Activated T-cell treated with anti-CD3 and anti-CD28 coated beads for 1 hour (primary cell): ENCODE measurements at regions not wholly inside any gene's neighbourhood (a gene's known extent, or its start where the extent isn't known, plus 50 kb on each side); places are given as distances from the start of the nearest gene placed in this dataset.

Source experiments
- DNase-seq: peaks from one replicate; pipeline ENCODE4 v3.0.0-alpha.2; 2020; ENCODE audit warnings: low read depth

- no peak for DNase-seq
Measured at GRCh38 chr9:16342246-16343020, 528.0 kb downstream of the BNC2 start.

DNA sequence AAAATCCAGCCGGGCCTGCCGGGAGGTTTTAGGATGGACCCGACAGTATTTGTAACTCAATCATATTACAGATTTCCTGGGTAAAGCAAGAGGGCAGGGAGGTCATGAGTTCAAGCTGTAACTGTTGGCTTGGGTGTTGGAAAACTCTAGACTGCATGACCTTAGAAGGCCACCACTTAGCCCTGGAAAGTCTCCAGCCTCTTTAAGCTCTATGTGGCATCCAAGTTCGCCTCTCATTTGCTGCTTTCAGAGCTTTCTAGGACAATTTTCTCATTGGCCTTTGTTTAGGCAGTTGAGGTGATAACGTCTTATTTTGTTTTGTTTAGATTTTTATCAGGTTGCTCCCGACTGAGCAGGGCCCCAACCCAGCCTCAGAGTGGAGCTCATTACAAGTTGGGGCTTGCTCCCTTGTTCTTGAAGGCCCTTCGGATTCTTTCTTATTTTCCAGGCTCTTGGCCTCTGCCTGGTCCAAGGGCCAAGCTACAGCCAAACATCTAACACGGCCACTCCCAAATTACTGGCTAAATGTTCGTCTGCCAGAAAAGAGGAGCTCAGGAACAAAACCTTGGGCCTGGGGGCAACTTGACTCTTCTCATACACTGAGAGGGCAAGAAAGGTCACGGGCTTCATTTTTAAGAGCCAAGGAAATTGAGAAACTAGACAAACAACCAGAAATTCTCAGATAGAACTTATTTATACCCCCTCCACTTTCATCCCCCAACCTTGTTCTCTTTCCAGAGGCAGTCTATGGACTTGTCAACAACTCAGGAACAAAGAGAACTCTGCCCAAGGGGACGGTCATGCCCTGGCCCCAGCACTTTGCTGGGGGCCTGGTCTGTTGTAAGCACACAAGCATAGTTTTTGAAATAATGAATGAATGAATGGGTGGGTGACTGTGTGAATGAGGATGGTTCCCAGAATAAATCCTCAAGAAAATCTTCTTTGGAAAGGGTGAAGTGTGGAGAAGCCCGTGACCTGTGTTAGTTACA, 526.9 kb downstream of the BNC2 start:
- DNase-seq: no peak

DNA sequence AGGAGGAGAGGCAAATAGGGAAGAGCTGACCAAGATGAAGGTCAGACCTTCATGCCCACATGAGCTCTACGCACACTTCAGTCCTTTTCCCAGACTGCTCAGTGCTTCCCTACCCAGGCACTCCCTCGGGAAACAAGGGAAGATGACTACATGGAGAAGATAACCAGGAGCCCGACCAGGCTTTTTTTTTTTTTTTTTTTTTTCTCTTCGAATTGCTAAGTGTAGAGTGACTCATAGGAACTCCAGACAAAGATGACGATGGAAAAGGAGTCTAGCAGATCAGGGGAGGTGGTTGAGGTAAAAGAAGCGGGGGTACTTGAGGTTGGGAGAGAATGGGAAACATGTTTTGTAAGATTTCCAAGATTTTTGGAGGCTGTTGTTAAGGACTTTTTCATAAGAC, 526.1 kb downstream of the BNC2 start:
- DNase-seq: no peak

DNA sequence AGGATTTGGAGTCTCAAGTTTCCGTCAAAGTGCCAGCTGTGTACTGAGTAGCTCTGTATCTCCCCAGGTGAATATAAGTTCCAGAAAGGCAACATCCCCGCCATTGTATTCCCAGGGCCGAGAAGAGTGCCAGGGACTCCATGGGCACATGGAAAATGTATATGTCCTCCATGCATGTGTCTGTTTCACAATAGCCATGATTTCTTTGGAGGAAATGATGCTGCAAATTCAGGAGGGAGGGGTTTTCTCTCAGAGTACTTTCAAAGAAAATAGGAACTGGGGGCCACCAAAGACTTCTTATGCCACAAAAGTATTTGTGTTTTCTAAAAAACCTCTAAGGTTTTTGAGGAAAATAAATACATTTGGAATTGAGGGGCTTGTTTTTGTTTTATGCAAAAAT, 524.6 kb downstream of the BNC2 start:
- DNase-seq: no peak

GRCh38 chr9:16347886-16348285, 522.6 kb downstream of the BNC2 start:
- DNase-seq: no peak

GRCh38 chr9:16348531-16348930, 521.9 kb downstream of the BNC2 start:
- DNase-seq: no peak

DNA sequence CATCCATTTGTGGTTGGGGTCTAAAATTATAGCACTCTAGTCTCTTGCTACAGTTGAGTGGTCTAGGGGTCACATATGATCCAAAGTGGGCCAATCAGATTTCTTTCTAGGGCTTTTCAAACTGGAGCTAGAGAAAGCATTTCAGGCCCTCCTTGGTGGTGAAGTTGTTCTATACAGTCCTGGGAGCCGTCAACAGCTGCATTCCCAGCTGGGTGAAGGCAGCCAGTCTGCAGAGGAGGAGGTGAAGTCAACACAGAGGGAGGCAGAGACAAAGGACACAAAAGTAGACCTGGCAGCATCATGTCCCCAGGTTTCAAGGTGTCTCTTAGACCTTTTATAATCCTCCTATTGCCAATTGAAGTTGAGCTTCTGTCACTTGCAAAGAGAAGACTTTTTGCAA, 518.2 kb downstream of the BNC2 start:
- no peak for DNase-seq

DNA sequence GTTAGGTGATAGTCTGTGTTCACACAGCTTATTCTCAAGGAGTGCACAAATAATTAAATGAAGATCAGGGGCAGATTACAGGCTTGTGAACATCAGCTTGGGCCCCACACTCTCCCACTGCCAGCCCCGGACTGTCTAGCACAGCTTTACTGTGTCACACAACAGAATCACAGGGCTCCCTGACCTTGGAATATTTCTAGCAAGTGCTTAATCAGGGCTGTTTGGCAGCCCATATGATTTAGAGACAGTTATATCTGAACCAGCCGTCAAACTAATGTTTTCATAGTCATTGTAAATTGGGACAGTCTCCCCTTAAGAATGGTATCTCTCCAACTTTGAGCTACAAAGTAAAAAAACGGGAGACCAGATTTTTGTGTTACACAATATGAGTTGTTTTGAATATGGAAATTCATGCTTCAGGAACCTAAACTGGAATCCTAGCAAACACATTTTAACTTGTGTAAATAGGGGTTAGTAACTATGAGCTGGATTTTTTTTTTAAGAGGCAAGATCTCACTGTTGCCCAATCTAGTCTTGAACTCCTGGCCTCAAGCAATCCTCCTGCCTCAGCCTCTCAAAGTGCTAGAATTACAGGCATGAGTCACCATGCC, 517.6 kb downstream of the BNC2 start:
- no peak for DNase-seq

DNA sequence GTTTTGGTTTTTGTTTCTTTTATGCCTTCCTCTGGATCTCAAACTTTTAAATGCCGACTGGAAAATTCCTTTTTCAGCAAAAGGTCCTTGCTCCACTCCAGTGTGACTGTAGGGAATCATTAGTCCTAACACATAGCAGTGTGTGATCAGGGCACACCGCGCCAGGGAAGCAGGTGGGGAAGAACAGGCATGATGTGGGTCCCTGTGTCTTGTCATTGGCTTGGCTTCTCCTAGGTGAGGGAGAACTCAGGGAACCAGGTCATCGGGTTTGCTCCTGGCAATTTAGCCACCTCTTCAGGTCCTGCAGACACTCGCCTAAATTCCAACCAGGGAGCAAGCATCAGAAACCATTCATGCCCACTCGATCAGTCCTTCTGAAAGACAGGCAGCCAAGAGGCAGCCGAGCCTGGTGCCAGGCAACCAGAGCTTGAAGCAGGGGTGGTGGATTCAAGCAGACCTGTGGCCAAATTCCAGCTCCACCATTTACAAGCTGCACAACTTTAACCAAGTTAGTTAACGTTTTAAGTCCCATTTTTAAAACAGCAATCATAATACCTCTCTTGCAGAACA, 514.2 kb downstream of the BNC2 start:
- no peak for DNase-seq

DNA sequence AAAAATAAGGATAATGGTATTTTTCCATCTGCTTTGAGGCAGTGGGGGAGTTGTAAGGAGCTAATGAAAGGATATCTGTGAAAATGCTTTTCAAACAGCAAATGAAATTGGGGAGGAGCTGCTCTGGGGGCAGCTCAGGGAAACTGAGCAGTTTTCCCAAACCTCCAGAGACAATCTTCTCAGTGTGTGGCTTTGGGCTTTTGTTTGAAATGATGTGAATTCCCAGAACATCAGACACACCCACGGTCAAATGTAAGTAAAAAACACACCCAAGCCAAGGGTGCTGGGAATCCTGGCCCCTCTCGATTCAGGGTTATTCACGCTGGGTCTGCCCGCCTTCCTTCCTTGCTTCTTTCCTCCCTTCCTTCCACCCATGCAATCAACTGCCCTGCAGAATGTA, 512.6 kb downstream of the BNC2 start:
- DNase-seq: no peak

GRCh38 chr9:16358751-16359150, 511.7 kb downstream of the BNC2 start:
- no peak for DNase-seq
